Suprapubic skin (tissue), 4 donors: ENCODE measurements at regions not wholly inside any gene's neighbourhood (a gene's known extent, or its start where the extent isn't known, plus 50 kb on each side); places are given as distances from the start of the nearest gene placed in this dataset.

Experiments
- EP300 ChIP-seq: sonication (generic); formaldehyde crosslinking; IDR thresholded peaks from one replicate; pipeline ENCODE4 v1.6.1; 2017; ENCODE audit warnings: antibody characterized with exemption
- POLR2A ChIP-seq, 2 donors: fragments of 450-650 bp; IDR thresholded peaks; one replicate each; pipeline ENCODE4 v1.6.1; 2017; ENCODE audit warnings: antibody characterized with exemption in 2 of 2, mild to moderate bottlenecking in 2 of 2, moderate library complexity in 2 of 2
- POLR2AphosphoS5 ChIP-seq, 3 donors: sonication (generic); formaldehyde crosslinking; IDR thresholded peaks; one replicate each; pipeline ENCODE4 v1.6.1; 2017; ENCODE audit warnings: antibody characterized with exemption in 3 of 3
- TF ChIP-seq, protein P1 (sequence below), 2 donors: fragments of 200-600 bp in 1 of 2; fragments of 450-650 bp in 1 of 2; sonication (generic) in 1 of 2; IDR thresholded peaks; one replicate each; pipeline ENCODE4 v1.5.1; 2016 to 2019; ENCODE audit warnings: antibody characterized with exemption in 2 of 2, mild to moderate bottlenecking in 1 of 2, moderate library complexity in 1 of 2

DNA sequence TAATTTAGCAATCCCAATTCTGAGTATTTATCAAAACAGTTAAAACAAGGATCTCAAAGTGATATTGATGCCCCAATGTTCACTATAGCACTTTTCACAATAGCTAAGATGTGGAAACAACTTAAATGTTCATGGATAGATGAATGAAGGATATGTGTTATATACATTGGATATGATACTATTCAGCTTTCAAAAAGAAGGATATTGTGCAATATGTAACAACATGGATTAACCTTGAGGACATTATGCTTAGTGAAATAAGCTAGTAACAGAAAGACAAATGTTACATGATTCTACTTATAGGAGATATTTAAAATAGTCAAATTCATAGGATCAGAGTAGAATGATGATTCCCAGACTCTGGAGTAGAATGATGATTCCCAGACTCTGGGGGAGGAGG, 78.0 kb downstream of the INSIG2 start:
- TF ChIP-seq, protein P1, sequence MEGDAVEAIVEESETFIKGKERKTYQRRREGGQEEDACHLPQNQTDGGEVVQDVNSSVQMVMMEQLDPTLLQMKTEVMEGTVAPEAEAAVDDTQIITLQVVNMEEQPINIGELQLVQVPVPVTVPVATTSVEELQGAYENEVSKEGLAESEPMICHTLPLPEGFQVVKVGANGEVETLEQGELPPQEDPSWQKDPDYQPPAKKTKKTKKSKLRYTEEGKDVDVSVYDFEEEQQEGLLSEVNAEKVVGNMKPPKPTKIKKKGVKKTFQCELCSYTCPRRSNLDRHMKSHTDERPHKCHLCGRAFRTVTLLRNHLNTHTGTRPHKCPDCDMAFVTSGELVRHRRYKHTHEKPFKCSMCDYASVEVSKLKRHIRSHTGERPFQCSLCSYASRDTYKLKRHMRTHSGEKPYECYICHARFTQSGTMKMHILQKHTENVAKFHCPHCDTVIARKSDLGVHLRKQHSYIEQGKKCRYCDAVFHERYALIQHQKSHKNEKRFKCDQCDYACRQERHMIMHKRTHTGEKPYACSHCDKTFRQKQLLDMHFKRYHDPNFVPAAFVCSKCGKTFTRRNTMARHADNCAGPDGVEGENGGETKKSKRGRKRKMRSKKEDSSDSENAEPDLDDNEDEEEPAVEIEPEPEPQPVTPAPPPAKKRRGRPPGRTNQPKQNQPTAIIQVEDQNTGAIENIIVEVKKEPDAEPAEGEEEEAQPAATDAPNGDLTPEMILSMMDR (IDR thresholded peaks at IDR 0.05) = no peak
- TF ChIP-seq POLR2A (IDR thresholded peaks at IDR 0.05) = no peak
- TF ChIP-seq POLR2AphosphoS5 (IDR thresholded peaks at IDR 0.05) = no peak
- TF ChIP-seq EP300 = no peak
